HG02885 (cell line): ENCODE measurements at regions not wholly inside any gene's neighbourhood (a gene's known extent, or its start where the extent isn't known, plus 50 kb on each side); places are given as distances from the start of the nearest gene placed in this dataset.

Experiments used
- ATAC-seq: cut with Tn5 transposase; IDR thresholded peaks from one replicate; pipeline ENCODE4 v1.9.1; 2021; ENCODE audit warnings: mild to moderate bottlenecking; ENCODE audit not compliant: unreplicated experiment, poor library complexity

DNA sequence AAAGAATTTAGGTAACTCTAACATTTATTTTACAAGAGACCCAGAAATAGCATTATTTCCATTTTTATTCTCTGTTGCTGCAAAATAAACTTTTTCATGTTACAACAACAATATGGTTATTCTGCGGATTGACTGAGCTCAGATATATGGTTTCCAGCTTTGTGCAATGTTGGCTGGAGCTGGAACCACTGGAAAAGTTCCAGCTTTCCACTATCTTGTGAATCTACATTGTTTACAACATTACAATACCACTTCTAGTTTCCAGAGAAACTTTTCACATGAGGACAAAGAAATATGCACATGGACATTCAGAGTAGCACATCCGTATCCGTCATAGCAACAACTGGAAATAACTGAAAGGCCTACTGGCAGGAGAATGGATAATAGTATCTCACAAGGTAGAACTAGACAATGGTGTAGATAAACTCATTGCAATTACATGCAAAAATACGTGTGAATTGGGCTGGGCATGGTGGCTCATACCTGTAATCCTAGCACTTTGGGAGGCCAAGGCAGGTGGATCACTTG, 436.1 kb upstream of the ADAMTS16 start:
- no peak for ATAC-seq

DNA sequence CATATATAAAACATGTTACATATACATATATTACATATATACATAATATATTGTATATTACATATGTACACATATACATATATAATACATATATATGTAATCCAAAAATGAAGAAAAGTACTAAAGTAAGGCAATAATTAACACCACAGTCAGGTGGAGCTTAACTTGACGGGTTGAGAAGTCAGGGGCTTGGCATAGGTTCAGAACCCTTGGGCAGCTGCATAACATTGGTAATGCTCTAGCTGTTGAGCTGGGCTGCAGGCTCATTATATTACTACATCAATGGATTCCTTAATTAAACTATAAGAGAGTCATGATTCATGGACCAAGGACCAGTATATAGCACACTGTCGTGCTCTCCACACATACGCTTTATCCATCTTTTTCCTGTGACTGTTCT, 435.2 kb upstream of the ADAMTS16 start:
- ATAC-seq = no peak

DNA sequence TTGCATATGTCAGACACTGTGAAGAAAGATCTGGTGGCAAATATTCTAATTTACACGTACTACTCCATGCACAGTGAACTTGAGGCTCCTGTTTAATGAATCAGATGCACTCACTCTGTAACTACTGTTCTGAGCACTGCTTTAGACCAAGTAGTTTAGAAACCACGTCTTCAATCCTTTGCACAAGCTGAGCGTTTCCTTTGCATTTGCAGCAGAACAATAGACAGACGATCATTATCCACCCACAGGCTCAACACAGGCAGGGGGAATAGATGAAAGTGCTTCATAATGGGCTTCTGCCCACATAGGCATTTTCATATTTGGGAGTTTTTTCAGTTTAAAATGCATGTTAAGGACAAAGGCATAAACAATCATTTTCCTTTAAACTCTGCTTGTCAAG, 423.3 kb upstream of the ADAMTS16 start:
- ATAC-seq = no peak

DNA sequence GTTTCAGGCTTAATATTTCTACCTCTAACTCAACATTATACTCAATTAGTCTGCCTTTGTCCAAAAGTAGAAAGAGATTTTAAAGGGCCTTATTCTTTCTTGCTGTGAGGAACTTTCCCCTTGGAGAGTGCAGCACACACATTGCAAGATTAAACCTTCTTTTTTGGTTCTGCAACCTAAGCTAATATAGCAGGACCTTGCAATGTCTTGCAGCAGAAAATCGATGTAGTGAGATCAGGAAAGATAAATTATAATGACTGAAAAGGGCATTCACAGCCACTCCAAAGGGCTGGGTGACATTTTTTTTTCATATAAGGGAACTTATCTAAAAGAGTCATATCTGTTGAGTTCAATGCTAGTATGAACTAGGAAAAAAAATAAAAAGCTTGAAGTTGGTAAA, 422.7 kb upstream of the ADAMTS16 start:
- no peak for ATAC-seq

DNA sequence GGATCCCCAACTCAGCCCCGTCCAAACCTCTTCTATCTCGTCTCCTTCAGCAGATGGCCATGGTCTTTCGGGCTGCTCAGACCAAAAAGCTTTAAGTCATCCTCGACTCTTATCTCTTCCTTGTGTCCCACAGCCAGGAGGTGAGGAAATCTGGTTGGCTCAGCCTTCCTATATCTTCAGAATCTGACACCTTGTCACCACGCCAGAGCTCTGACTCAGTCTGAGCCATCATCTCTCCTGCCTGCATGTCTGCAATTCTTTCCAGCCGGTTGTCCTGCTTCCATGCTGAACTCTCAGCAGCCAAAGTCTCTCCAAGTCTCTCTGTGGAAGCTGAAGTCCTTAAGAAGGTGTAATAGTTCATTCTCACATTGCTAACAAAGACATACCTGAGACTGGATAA, 419.3 kb upstream of the ADAMTS16 start:
- no peak for ATAC-seq

DNA sequence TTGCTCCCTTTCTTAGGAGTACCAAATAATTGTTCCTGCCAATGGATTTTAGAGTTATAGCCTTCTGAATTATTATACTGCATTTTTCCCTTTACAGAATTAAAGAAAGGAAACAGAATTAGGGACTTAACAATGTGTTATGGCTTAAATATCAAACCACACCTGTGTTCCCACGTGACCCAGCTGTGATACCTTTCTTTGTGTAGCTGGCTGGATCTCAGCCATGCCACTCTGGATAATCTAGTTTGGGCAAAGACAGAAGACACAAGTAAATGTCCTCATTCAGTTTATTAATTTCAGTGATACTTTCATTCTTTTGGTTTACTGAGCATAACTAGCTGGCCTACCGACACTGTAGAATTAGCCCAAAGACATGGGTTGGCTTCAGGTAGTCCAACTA, 417.2 kb upstream of the ADAMTS16 start:
- no peak for ATAC-seq

DNA sequence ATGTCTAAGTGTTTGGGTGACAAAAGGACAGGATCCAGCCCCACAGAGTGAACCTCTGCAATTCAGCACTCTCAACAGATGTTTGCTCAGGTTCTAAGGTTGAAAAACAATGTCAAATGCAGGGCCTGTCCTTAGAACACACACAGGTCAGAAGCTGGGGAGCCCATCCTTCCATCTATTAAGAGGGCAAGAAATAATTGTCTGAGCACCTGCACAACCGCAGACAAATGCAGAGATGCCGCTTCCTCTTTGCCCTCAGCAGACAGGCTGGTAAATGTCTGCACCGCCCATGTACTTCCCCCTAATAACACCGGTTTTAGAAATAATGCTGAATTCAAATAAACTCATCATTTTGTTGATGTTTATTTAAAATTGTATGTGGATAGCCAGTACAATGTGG, 414.5 kb upstream of the ADAMTS16 start:
- ATAC-seq = no peak

DNA sequence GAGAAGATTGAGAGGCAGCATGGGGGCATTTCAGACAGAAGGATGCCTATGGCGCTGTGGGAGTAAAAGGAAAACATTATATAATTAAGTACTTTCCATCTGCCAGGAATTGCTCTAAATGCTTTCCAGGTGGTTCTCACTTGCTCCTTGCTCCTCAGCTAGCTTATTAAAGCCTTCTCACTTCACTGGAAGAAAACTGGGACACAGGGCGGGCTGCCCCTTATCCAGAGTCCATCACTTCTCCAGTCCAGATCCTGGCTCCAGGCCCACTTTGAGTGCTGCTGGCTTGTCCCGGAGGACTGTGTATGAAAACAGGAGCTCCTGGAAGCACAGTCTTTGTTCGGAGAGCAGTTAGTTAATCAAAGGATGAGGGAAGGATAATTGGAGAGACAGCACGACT, 409.9 kb upstream of the ADAMTS16 start:
- ATAC-seq = no peak

DNA sequence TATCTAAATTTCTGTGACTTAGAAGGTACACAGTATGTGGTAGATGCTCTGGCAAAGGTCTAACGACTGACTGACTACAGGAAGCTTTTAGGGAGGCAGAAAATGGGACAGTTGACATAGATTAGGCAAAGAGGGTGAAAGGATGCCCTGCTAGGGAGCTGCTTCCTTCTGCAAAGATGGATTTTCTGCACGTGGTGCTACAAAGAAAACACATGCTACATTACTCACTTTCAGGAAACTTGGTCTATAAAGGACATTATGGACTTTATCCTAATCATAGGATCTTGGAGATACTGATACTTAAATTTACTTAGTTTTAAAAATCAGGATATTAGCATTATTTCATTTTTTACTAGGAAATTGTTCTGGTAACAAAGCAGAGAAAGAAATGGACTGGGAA, 405.8 kb upstream of the ADAMTS16 start:
- no peak for ATAC-seq

DNA sequence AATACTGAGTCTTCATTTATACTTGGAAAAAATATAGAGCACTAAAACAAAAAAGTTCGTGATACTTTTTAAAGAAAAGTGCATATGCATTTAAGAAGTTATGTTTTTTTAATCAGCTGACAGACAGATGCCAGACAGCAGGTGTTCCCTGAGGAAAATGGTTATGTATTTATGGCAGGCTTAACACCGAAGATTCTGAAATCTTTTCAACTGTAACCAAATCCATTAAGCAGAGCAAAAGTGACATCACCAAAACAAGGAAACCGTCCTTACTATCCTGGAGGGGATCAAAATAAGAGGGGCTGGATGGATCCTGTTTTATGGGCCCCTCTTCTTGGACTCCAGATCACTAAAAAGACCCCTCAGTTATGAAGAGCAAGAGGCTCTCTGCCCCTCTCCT, 404.9 kb upstream of the ADAMTS16 start:
- ATAC-seq = no peak

DNA sequence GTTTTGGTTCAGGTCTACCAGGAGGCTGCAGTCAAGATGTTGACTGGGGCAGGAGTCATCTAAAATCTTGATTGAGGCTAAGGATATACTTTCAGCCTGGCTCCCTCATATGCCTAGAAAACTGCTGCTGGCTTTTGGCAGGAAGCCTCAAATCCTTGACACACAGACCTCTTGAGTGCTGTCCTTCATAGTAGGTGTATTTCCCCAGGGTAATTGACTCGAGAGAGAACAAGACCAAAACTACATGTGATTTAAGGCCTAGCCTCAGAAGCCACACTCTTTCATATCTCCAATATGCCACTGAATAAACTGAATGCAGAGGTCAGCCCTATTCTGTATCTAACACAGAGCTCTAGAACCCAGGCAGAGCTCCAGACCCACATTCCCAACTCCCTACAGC, 402.3 kb upstream of the ADAMTS16 start:
- no peak for ATAC-seq

DNA sequence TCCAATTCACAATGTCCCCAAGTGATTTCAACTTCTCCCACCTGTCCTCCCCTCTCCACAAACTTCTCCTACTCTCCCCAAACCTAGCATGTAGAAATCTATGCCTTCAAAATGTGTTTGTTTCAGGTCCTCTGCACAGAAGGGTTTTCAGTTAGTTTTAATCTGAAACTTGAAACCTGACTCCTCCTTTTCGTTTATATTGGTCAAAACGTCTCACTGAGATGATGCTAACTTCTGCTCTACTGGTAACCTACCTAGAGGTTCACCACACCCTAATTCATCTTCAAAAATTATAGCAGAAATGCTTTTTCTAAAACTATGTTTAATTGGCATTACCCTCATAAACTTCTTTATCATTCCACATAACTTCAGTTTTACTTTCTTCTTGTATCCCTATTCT, 401.8 kb upstream of the ADAMTS16 start:
- ATAC-seq = no peak

DNA sequence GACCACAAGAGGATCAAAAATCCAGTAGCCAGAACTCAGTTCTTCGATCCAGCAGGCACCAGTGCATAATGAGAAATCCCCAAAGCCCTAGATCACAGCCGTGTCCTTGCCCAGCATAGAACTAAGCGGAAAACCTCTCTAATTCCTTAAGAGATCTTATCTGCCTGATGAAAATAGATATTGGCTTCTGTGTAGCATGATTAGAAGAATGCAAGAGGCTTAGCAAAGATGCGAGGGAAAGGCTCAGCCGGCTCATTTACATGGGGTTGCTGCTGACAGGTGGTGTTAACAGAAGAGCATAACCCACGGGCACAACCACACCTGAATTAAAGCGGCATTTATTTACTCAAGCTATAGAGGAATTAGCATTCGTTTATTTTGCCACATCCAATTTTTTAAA, 400.0 kb upstream of the ADAMTS16 start:
- no peak for ATAC-seq

DNA sequence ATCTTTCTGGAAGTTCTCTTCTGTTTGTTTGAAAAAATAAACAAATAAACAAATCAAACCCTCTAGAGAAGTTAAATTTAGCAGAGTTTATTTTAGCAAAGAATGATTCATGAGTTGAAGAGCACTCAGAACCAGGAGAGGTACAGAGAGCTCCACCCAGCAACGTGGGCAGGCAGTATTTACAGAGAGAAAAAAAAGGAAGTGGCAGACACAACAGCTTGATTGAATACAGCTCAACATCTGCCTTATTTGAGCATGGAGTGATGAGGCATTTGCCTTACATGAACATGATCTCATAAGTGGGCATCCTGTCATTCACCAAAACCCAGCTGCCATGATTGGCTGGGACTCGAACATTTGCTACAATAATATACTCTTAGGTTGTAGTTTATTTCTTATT, 381.6 kb upstream of the ADAMTS16 start:
- no peak for ATAC-seq

DNA sequence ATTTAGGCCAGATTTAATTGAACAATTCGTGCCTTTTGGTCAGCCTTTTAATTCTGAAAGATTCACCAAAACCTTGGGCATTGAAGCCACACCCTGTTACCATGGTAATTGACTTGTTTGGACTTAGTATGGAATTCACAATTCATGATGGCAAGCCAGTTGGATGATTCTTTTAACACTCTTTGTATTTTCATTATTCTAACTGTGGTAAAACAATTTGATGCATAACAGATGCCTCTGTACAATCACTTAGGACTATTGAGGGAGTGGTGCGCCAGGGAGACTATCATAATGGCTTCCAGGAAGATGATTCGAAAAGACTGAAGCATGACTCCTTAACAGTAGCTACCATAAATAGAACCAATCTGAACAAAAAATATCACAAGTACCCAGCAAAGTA, 381.1 kb upstream of the ADAMTS16 start:
- ATAC-seq = no peak

DNA sequence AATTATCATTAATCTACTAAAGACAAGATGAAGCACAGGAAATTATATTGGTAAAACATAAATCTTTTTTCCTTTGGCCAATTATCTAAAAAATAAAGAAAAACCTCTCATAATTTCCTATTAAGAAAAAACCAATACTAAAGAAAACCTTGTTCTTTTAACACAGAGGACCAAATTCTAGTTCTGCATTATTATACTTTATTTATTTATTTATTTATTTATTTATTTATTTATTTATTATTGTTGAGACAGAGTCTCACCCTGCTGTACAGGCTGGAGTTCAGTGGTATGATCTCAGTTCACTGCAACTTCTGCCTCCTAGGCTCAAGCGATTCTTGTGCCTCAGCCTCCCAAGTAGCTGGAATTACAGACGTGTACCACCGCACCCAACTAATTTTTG, 377.8 kb upstream of the ADAMTS16 start:
- ATAC-seq = no peak

DNA sequence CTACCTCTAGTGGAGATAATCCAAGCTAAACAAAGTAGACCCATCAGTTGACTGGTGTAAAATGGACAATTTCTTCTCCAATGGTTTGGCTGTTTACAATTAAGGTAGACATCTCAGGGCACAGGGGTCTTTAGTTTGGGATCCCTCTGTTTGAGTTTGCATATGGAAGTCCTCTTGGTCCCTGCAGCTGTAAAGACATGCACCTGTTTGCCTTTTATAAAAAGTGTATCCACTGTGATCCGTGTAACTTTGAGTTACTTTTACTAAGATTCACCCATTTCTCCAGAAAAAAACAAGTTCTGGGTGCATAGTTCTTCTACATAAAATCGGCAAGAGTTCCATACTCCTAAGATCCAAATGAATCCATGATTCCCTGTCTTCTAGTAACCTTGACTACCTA, 374.7 kb upstream of the ADAMTS16 start:
- no peak for ATAC-seq

DNA sequence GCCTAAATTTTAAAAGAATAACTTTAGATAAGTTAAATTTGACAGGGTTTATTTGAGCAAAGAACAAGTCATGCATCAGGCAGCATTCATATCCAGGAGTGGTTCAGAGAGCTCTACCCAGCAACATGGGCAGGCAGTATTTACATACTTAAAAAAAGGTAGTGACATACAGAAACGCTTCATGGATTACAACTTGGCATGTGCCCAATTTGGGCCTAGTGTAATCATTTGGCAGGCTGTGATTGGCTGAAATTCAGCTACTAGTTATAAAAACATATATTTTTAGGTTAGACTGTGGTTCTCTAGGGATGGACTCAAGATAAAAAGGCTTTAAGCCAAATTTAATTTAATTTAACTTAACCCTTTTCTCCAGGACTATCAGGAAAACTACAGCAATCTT, 374.0 kb upstream of the ADAMTS16 start:
- no peak for ATAC-seq

DNA sequence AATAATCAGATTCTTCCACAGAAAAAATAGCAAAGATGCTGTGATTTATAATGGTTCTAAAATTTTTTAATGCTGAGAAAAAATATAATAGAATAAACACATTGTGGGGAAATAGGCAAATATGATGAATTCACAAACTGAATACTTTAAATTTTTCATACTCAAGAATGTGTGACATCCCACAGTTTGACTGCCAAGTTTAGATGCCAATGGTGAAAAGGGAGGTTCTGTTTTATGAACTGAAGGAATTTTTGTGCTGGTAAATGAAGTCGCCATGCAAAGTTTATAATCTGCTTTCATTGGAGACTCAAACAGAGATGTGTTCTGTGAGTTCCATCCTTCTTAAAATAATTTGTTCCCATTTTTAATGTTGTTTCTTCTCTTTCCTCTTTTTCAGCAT, 367.5 kb upstream of the ADAMTS16 start:
- ATAC-seq = no peak

DNA sequence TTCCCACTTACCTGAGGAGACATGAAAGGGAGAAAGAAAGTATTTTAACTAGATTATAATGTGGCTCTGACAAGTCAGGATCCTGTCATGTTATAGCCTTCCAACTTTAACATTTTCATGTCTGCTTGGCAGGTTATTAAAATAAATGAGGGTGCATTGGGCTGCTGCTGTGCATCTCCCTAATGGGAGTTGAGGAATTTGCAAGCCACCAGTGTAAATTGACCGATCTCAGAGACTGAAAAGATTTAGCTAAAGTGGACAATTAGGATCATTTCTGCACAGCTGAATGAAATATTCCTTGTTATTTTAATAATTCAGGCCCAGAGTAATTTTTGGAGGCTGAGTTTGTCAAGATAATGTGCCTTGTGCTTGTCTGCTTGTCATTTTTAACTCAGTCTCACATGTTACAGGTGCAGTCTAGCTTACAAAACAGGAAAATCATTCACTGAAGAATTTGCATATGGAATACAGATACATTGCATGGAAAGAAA, 366.3 kb upstream of the ADAMTS16 start:
- no peak for ATAC-seq

DNA sequence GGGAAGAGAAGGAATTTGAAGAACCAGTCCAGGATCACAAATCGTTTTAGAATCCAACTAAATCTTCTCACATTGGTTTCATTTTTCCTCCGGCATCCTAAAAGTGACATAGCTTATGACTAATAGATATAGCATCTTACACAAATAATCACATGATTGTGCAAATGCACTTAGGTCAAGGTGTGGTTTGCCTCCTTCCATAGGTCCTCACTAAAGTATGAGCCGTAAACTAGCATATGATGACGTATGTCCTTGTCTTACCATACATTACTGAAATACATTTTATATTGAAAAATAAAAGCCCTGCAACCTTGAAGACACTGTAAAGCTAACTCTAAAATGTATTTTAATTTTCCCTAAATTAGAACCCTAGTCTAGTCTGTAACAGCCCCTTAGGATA, 362.7 kb upstream of the ADAMTS16 start:
- ATAC-seq = no peak

DNA sequence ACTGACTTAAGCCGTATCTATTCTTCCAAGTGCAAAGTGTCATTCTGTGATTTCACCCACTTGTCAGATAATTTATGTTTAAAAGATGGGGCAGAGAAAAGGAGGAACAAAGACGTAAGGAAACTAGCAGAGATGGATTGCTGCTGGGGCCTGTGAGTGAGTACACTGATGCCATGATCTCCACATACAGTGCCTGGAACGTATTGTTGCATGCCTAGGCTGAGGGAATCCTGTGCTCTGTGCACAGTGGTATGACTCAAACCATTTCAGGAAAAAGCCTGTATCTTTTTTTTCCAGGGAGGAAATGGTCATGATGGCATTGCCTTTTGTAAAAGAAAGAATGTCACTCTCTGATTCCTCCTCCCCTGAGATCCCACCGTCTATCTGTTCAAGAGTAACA, 359.5 kb upstream of the ADAMTS16 start:
- ATAC-seq = no peak

DNA sequence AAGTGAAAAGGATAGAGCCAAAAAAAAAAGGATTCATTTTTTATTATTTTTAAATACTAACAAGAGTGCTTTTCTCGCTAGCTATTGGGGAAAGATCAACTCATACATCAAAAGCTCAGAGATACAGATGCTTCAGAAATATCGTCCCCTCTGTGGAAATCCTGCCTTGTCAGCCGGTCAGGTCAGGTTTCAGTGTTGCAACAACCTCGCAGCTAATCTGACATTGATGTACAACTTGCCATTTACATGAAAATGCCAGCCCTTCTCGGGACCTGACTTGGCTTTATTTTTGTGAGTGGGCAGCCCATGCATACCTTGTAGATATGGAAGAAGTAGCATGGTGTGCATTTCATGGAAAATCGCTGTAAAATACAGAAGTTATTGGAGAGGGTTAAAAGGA, 358.8 kb upstream of the ADAMTS16 start:
- no peak for ATAC-seq
